Liver (tissue), 8 donors: ENCODE measurements at regions not wholly inside any gene's neighbourhood (a gene's known extent, or its start where the extent isn't known, plus 50 kb on each side); places are given as distances from the start of the nearest gene placed in this dataset.

Source experiments
- DNase-seq: peaks from one replicate; pipeline ENCODE4 v3.0.0-alpha.2; 2017; ENCODE audit warnings: low spot score
- H3K27ac ChIP-seq, 2 donors: one replicate each; pipeline ENCODE4 v1.7.0; 2013; ENCODE audit warnings: inconsistent platforms in 2 of 2, low read length in 2 of 2, control low read depth in 1 of 2, low read depth in 1 of 2, mild to moderate bottlenecking in 1 of 2
- H3K27me3 ChIP-seq, 4 donors: one replicate each; pipeline versions ENCODE4 v1.6.1 to v1.7.0; 2013; ENCODE audit warnings: low read length in 3 of 4, inconsistent platforms in 1 of 4, mild to moderate bottlenecking in 1 of 4, moderate library complexity in 1 of 4; ENCODE audit not compliant: control insufficient read depth in 4 of 4, insufficient read depth in 4 of 4
- H3K36me3 ChIP-seq, 4 donors: one replicate each; pipeline versions ENCODE4 v1.6.1 to v1.7.0; 2013; ENCODE audit warnings: low read length in 3 of 4, mild to moderate bottlenecking in 3 of 4, low read depth in 1 of 4, moderate library complexity in 1 of 4; ENCODE audit not compliant: control insufficient read depth in 4 of 4, insufficient read depth in 3 of 4
- H3K4me1 ChIP-seq, 4 donors: one replicate each; pipeline versions ENCODE4 v1.6.1 to v1.7.0; 2013; ENCODE audit warnings: low read length in 3 of 4, mild to moderate bottlenecking in 3 of 4, moderate library complexity in 1 of 4; ENCODE audit not compliant: control insufficient read depth in 4 of 4, insufficient read depth in 4 of 4
- H3K4me3 ChIP-seq, 3 donors: one replicate each; pipeline versions ENCODE4 v1.6.1 to v1.7.0; 2013; ENCODE audit warnings: low read length in 3 of 3, control low read depth in 1 of 3, low read depth in 1 of 3, mild to moderate bottlenecking in 1 of 3
- H3K9ac ChIP-seq, 2 donors: one replicate each; pipeline ENCODE4 v1.7.0; 2013; ENCODE audit warnings: low read length in 2 of 2, mild to moderate bottlenecking in 2 of 2, moderate library complexity in 2 of 2, control low read depth in 1 of 2, low read depth in 1 of 2
- H3K9me3 ChIP-seq, 4 donors: one replicate each; pipeline versions ENCODE4 v1.6.1 to v1.7.0; 2013; ENCODE audit warnings: low read length in 3 of 4; ENCODE audit not compliant: control insufficient read depth in 4 of 4
- ATF3 ChIP-seq: IDR thresholded peaks from 2 replicates; pipeline ENCODE4 v1.6.1; 2016; ENCODE audit warnings: antibody characterized with exemption
- CTCF ChIP-seq: fragments of 150-350 bp; IDR thresholded peaks from 2 replicates; pipeline ENCODE4 v1.5.1; 2017; ENCODE audit warnings: improper control_type of control experiment, low read depth, low read length; ENCODE audit not compliant: missing input control
- EGR1 ChIP-seq, 2 donors: IDR thresholded peaks; 2 replicates each; pipeline ENCODE4 v1.6.1; 2016 to 2018; ENCODE audit warnings: antibody characterized with exemption in 2 of 2, low read depth in 2 of 2
- FOXA1 ChIP-seq: IDR thresholded peaks from 2 replicates; pipeline ENCODE4 v1.6.1; 2016; ENCODE audit warnings: antibody characterized with exemption
- FOXA2 ChIP-seq: IDR thresholded peaks from 2 replicates; pipeline ENCODE4 v1.6.1; 2016; ENCODE audit warnings: antibody characterized with exemption
- GABPA ChIP-seq, 2 donors: IDR thresholded peaks in 1 of 2; conservative IDR thresholded peaks in 1 of 2; 2 replicates each; pipeline ENCODE4 v1.6.1; 2016; ENCODE audit warnings: antibody characterized with exemption in 2 of 2, mild to moderate bottlenecking in 1 of 2, moderate library complexity in 1 of 2
- HNF4A ChIP-seq, 2 donors: conservative IDR thresholded peaks; 2 replicates each; pipeline ENCODE4 v1.6.1; 2016; ENCODE audit warnings: antibody characterized with exemption in 2 of 2, mild to moderate bottlenecking in 2 of 2
- HNF4G ChIP-seq: IDR thresholded peaks from 2 replicates; pipeline ENCODE4 v1.6.1; 2016; ENCODE audit warnings: antibody characterized with exemption
- JUND ChIP-seq, 2 donors: IDR thresholded peaks; 2 replicates each; pipeline ENCODE4 v1.6.1; 2016; ENCODE audit warnings: antibody characterized with exemption in 2 of 2
- MAX ChIP-seq: IDR thresholded peaks from 2 replicates; pipeline ENCODE4 v1.6.1; 2016; ENCODE audit warnings: antibody characterized with exemption
- NR2F2 ChIP-seq: IDR thresholded peaks from 2 replicates; pipeline ENCODE4 v1.6.1; 2016; ENCODE audit warnings: antibody characterized with exemption
- RAD21 ChIP-seq, 2 donors: IDR thresholded peaks; 2 replicates each; pipeline ENCODE4 v1.6.1; 2016; ENCODE audit warnings: antibody characterized with exemption in 2 of 2, mild to moderate bottlenecking in 2 of 2
- REST ChIP-seq: IDR thresholded peaks from 2 replicates; pipeline ENCODE4 v1.6.1; 2016; ENCODE audit warnings: antibody characterized with exemption, mild to moderate bottlenecking
- RXRA ChIP-seq, 2 donors: IDR thresholded peaks; 2 replicates each; pipeline ENCODE4 v1.6.1; 2017 to 2018; ENCODE audit warnings: antibody characterized with exemption in 2 of 2, mild to moderate bottlenecking in 1 of 2
- SP1 ChIP-seq: IDR thresholded peaks from 2 replicates; pipeline ENCODE4 v1.6.1; 2018; ENCODE audit warnings: antibody characterized with exemption, mild to moderate bottlenecking
- TAF1 ChIP-seq: conservative IDR thresholded peaks from 2 replicates; pipeline ENCODE4 v1.6.1; 2016; ENCODE audit warnings: antibody characterized with exemption, mild to moderate bottlenecking
- YY1 ChIP-seq: IDR thresholded peaks from 2 replicates; pipeline ENCODE4 v1.6.1; 2016; ENCODE audit warnings: antibody characterized with exemption, mild to moderate bottlenecking
- ZBTB33 ChIP-seq: IDR thresholded peaks from 2 replicates; pipeline ENCODE4 v1.6.1; 2016; ENCODE audit warnings: antibody characterized with exemption
- WGBS: extraction: QIAGEN DNeasy Blood & Tissue Kit; methylation state at CpG from one replicate; pipeline ENCODE4 v1.1.7; 2013; 5-methylcytosine and 5-hydroxymethylcytosine counted together
- donor health status: healthy.
- donor health status: healthy.
- donor health status: healthy.
- donor health status: healthy.
- donor health status: healthy.

- H3K27ac ChIP-seq = no peak overlapping the region
- no peaks in the 10 kb centered on the region for H3K36me3 ChIP-seq
- 84% methylated on average over 1 of the region's 1 CpG for WGBS
- H3K27me3 ChIP-seq = no peaks in the 10 kb centered on the region
- no peaks in the 10 kb centered on the region for H3K4me1 ChIP-seq
- H3K9me3 ChIP-seq = no peaks in the 10 kb centered on the region
- DNase-seq = no peak
- H3K9ac ChIP-seq = no peak overlapping the region
- H3K4me3 ChIP-seq = no peak overlapping the region
- TF ChIP-seq REST (no peak), ZBTB33 (no peak), ATF3 (no peak), HNF4G (no peak), MAX (no peak), CTCF (no peak), RXRA (IDR thresholded peaks at IDR 0.05) (no peak), HNF4A (conservative IDR thresholded peaks at IDR 0.05) (no peak), EGR1 (IDR thresholded peaks at IDR 0.05; ENCODE audit: low read depth in 2 of 2) (no peak), TAF1 (no peak), YY1 (no peak), FOXA1 (no peak), RAD21 (IDR thresholded peaks at IDR 0.05) (no peak), GABPA (IDR thresholded peaks at IDR 0.05 in 1 of 2, conservative IDR thresholded peaks at IDR 0.05 in 1 of 2) (no peak), JUND (IDR thresholded peaks at IDR 0.05) (no peak), FOXA2 (no peak), NR2F2 (no peak)
Observed at GRCh38 chr2:30393510-30393909, 53.5 kb upstream of the LCLAT1 start.

- WGBS = 59% methylated on average over 5 of the region's 5 CpGs
- no peak for DNase-seq
- H3K4me3 ChIP-seq = no peak overlapping the region
- H3K4me1 ChIP-seq = no peaks in the 10 kb centered on the region
- no peak overlapping the region for H3K9ac ChIP-seq
- H3K27ac ChIP-seq = no peak overlapping the region
- H3K27me3 ChIP-seq = no peaks in the 10 kb centered on the region
- H3K9me3 ChIP-seq = no peaks in the 10 kb centered on the region
- no peaks in the 10 kb centered on the region for H3K36me3 ChIP-seq
- TF ChIP-seq ATF3 (no peak), GABPA (IDR thresholded peaks at IDR 0.05 in 1 of 2, conservative IDR thresholded peaks at IDR 0.05 in 1 of 2) (no peak), HNF4A (conservative IDR thresholded peaks at IDR 0.05) (no peak), MAX (no peak), TAF1 (no peak), REST (no peak), NR2F2 (no peak), RAD21 (IDR thresholded peaks at IDR 0.05) (no peak), RXRA (IDR thresholded peaks at IDR 0.05) (no peak), SP1 (no peak), EGR1 (IDR thresholded peaks at IDR 0.05; ENCODE audit: low read depth in 2 of 2) (no peak)
Observed at GRCh38 chr2:30394096-30394495, 53.0 kb upstream of the LCLAT1 start.
